GM12874 (cell line): ENCODE measurements at regions not wholly inside any gene's neighbourhood (a gene's known extent, or its start where the extent isn't known, plus 50 kb on each side); places are given as distances from the start of the nearest gene placed in this dataset.

Experiments used
- TF ChIP-seq, protein P1 (sequence below): IDR thresholded peaks from 2 replicates; pipeline ENCODE4 v1.5.1; 2011; ENCODE audit warnings: low read depth, mild to moderate bottlenecking, control low read depth, low read length, moderate library complexity; ENCODE audit not compliant: insufficient read depth

DNA sequence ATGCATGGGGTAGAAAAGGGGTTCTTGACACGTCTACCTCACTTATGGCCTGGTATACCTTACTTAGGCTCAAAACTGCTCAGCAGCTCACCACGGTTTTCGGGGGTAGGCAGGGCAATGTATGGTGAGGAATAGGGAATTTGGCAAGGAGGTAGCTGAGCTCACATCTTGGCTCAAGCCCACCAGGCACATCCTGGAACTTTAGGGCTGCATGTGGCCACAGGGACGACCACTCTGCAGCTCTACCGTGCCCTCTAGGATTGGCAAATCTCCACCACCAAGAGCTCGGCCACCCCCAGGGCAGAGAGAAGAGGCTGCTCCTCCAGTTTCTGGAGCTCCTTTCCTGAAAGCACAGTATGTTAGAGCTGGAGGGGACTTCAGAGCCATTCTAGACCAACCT lies 69.7 kb downstream of the MRPL46 start:
- TF ChIP-seq, protein P1, sequence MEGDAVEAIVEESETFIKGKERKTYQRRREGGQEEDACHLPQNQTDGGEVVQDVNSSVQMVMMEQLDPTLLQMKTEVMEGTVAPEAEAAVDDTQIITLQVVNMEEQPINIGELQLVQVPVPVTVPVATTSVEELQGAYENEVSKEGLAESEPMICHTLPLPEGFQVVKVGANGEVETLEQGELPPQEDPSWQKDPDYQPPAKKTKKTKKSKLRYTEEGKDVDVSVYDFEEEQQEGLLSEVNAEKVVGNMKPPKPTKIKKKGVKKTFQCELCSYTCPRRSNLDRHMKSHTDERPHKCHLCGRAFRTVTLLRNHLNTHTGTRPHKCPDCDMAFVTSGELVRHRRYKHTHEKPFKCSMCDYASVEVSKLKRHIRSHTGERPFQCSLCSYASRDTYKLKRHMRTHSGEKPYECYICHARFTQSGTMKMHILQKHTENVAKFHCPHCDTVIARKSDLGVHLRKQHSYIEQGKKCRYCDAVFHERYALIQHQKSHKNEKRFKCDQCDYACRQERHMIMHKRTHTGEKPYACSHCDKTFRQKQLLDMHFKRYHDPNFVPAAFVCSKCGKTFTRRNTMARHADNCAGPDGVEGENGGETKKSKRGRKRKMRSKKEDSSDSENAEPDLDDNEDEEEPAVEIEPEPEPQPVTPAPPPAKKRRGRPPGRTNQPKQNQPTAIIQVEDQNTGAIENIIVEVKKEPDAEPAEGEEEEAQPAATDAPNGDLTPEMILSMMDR: no peak

DNA sequence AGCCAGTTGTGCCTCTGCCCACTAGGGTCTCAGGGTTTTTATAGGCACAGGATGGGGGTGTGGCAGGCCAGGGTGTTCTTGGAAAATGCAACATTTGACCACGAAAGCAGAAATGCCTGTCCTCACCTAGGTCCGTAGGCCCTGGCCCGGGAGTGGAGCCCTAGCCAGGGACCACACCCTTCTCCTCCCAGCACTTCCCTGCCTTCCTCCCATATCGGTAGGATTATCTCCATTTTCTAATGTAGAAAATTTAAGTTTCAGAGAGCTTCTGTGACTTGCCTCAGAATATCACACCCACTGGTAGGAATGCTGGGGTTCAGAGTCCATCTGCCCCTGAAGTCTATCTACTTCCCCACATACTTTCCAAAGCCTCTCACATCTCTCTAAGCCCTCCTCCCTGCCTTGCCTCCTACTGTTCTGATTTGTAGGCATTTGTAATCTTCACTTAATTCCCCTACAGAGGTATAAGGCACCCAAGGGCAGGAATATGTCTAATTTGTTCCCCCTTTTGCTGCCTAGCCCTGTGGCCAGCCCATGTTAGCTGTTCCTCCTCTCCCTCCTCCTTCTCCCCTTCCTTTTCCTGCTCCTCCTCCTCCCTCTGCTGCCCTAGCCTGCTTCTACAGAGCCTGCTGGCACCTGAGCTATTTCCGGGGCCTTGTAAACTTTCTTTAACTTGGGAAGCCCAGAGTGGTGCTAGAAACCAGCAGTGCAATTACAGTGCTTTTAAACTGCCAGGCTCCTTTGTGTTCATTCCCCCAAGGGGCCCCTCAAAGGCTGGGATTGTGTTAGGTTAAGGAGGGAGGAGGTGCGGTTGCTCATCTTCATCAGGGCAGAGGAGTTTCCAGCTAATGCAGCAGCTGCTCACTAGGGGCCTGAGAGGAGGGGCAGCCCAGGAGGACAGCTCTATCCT lies 71.1 kb downstream of the MRPL46 start:
- TF ChIP-seq, protein P1: no peak

DNA sequence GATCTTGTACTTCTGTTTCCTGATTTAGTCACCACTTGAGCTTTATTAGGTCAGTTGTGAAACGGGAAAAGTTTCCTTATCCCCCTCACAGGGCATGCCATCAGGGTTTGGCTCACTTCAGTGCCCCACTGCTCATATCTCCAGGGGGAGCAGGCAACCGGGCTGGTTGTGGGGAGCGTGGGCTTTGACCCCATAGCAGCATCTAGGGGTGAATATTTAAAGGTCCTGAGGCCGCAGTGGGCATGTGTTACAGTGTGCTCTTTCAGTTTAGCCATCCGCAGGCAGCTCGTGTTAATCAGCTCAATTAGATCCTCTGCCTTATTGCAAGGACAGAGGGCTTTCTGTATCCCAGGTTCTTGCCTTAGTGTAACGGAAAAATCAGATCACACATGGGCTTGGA lies 71.9 kb downstream of the MRPL46 start:
- TF ChIP-seq, protein P1: no peak

DNA sequence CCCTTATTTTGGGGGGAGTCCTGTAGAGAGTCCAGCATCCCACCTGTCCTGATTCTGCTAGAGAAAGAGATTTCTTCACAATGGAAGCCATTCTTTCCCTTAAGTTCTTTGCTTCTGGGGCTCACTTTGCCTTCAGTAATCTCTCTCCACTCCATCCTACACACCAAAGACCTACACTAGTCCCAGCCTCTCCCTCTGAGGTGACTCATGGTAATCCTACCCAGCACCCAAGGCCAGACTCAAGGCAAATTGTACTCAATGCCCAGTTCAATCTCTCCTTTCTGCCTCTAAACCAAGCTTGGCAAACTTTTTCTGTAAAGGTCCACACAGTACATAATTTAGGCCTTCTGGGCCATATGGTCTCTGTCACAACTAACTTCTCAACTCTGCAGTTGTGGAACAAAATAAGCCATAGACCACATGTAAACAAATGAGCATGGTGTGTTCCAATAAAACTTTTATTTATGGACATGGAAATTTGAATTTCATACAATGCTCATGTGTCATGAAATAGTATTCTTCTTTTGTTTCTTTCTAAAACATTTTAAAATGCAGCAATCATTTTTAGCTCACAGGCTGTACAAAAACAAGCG lies 72.5 kb downstream of the MRPL46 start:
- TF ChIP-seq, protein P1: no peak

DNA sequence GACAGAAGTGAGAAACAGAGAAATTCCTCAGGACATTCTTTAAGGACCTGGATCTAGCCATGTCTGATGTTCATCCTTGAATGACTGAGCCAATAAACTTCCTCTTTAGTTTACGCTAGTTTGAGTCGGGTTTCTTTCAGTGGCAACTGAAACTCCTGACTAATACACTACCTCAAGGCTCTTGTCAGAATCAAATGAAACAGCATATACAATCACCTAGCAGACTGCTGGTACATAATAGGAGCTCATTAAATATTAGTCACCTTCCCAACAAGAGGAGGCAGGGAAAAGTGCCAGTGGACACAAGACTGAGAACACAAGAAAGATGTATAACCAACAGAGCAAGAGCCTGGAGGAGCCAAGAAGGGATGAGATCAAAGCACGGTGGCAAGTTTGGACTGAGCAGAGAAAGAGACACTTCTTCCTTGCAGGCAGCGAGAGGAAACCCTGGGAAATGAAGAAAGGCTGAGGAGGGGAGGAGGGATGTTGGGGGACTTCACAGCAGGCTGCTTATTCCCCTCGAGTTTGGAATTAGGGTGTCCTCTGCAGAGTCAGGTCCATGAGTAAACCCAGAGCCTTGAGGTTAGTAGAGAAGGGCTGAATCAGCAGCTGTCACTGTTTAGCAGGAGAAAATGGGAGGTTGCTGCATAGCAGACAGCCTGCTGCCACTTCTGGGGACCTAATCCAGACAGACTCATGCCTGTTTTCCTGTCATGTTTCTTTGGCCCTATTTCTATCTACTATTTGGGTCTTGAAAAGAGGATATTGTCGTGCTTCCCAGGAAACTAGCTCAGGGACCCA lies 73.3 kb downstream of the MRPL46 start:
- TF ChIP-seq, protein P1: no peak

DNA sequence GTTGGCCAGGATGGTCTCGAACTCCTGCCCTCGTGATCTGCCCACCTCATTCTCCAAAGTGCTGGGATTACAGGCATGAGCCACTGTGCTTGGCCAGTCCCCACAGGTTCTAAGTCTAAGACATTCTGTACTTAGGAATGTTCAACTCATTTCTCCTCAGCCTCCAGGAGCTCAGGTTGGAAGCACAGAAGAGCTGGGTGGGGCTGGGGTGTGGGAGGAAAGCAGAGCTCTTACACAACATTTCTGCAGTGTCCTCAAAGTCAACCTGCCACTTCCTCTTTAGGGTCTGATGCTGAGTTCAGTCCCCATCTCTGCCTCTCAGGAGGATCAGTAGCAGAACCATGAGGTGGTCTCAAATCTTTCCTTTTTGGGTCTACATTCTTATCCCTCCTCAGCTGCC lies 75.5 kb downstream of the MRPL46 start:
- TF ChIP-seq, protein P1: no peak

DNA sequence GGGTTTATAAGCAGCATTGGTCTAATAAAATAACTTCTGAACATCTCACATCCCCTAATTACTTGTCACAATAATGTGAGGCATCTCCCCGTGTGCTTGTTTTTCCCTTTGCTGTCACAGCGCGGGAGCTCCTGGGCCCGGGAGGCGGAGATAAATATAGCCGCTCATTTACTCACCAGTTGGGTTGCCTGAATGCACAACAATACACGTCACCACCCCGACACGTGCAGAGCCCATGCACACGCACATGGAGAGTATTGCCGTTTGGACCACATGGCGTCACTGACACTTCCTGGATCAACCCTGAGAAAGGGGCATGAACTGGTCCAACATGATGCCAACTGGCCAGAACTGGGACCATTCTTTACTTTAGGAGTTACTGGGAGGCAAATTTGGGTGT lies 76.2 kb downstream of the MRPL46 start:
- TF ChIP-seq, protein P1: no peak
